Bronchial epithelial cell (primary cell): ENCODE measurements at regions not wholly inside any gene's neighbourhood (a gene's known extent, or its start where the extent isn't known, plus 50 kb on each side); places are given as distances from the start of the nearest gene placed in this dataset.

Experiments used
- DNase-seq: peaks from one replicate; pipeline ENCODE4 v3.0.0-alpha.2; 2010; ENCODE audit warnings: low read depth
- FAIRE-seq: peaks from 2 replicates; lab custom pipeline; 2011; peaks lifted over from hg19 to GRCh38; lab: Jason Lieb, UNC
- H3K27me3 ChIP-seq: 2 replicates; pipeline ENCODE4 v1.5.1; 2011; ENCODE audit warnings: low read length; ENCODE audit not compliant: control insufficient read depth, insufficient read depth
- H3K36me3 ChIP-seq: 2 replicates; pipeline ENCODE4 v1.5.1; 2011; ENCODE audit warnings: low read length; ENCODE audit not compliant: control insufficient read depth, insufficient read depth
- H3K4me3 ChIP-seq: 2 replicates; pipeline ENCODE4 v1.5.1; 2011; ENCODE audit warnings: mild to moderate bottlenecking, low read depth, low read length, control low read depth
- TF ChIP-seq, protein P1 (sequence below): IDR thresholded peaks from 2 replicates; pipeline ENCODE4 v1.5.1; 2011; ENCODE audit warnings: mild to moderate bottlenecking, moderate library complexity, low read length, control low read depth, inconsistent platforms; ENCODE audit not compliant: insufficient read depth, severe bottlenecking

DNA sequence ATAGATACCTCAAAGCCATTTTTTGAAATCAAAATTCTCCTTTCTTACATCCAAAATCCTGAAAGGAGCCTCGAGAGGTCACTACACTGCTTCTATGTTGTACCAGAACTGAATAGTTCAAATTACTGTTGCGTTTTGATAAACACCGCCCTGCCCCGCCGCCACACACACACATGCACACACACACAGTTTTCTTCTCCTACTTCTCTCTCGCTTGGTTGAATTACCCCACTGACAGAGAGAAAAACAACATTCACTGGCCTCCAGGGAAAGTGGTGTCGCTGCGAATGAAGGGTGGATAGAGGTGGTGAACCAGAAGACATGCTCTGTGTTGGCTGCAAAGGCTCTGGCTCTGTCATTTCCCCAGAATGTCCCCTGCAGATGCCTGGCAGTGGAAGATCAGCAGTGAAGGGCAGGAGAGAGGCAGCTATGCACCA lies 183.4 kb upstream of the RFC3 start:
- DNase-seq = no peak
- Histone ChIP-seq H3K27me3 (no peaks in the 10 kb centered on the region), H3K4me3 (no peak overlapping the region), H3K36me3 (no peaks in the 10 kb centered on the region)
- FAIRE-seq = no peak
- TF ChIP-seq, protein P1, sequence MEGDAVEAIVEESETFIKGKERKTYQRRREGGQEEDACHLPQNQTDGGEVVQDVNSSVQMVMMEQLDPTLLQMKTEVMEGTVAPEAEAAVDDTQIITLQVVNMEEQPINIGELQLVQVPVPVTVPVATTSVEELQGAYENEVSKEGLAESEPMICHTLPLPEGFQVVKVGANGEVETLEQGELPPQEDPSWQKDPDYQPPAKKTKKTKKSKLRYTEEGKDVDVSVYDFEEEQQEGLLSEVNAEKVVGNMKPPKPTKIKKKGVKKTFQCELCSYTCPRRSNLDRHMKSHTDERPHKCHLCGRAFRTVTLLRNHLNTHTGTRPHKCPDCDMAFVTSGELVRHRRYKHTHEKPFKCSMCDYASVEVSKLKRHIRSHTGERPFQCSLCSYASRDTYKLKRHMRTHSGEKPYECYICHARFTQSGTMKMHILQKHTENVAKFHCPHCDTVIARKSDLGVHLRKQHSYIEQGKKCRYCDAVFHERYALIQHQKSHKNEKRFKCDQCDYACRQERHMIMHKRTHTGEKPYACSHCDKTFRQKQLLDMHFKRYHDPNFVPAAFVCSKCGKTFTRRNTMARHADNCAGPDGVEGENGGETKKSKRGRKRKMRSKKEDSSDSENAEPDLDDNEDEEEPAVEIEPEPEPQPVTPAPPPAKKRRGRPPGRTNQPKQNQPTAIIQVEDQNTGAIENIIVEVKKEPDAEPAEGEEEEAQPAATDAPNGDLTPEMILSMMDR = no peak

DNA sequence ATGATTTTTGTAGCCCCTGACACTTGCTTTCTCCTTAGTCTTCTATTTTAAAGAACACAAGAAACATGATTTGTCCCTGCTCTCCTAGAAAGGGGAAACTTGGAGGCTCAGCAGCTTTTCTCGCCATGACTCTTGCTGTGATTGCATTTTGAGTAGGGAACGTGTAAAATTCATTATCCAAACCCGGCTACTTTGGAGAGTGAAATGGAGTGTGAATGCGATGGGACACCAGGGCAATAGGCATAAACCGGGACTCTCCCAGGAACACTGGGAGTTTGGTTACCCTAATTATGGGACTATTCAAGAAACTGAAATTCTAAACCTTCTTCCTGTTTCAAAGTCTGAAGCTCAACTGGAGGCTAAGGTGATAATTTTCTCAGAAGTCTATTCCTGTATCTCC lies 181.7 kb upstream of the RFC3 start:
- no peak overlapping the region for H3K4me3 ChIP-seq
- no peaks in the 10 kb centered on the region for H3K36me3 ChIP-seq
- no peak for FAIRE-seq
- TF ChIP-seq, protein P1 = no peak
- H3K27me3 ChIP-seq = no peaks in the 10 kb centered on the region
- no peak for DNase-seq

- no peaks in the 10 kb centered on the region for H3K36me3 ChIP-seq
- TF ChIP-seq, protein P1 = no peak
- FAIRE-seq = no peak
These were observed 180.8 kb upstream of the RFC3 start for GRCh38 chr13:33636955-33637670.

GRCh38 chr13:33637978-33638743 lies 179.8 kb upstream of the RFC3 start:
- DNase-seq = peak; percentile 88
- no peak overlapping the region for H3K4me3 ChIP-seq

More at GRCh38 chr13:33636955-33637670, 180.8 kb upstream of the RFC3 start:
- peak; percentile 67 for DNase-seq
- H3K27me3 ChIP-seq = no peaks in the 10 kb centered on the region
- H3K4me3 ChIP-seq = no peak overlapping the region

DNA sequence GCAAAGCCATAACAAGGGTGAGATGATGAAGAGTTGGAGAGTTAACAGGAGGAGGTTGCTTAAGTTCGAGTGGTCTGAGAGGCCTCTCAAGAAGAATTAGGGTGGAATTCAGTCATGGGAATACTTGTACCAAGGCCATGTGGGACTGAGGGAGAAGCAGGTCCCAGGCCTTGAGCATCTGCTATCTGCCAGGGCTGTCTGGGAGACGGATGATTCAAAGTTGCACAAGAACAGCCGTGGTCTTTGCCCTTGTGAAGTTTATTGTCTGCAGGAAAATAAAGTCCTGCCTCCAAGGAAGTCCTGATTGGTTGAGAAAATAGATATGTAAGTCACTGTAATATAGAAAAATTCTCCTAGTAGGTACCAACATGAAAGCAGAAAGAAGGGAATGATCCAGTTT lies 178.8 kb upstream of the RFC3 start:
- FAIRE-seq (no peak), DNase-seq (peak; percentile 30)
- Histone ChIP-seq H3K36me3 (no peaks in the 10 kb centered on the region), H3K27me3 (no peaks in the 10 kb centered on the region), H3K4me3 (no peak overlapping the region)
- TF ChIP-seq, protein P1 = no peak

More at GRCh38 chr13:33637978-33638743, 179.8 kb upstream of the RFC3 start:
- FAIRE-seq = no peak
- Histone ChIP-seq H3K27me3 (no peaks in the 10 kb centered on the region), H3K36me3 (no peaks in the 10 kb centered on the region)
- TF ChIP-seq, protein P1 = no peak
